Cardiac fibroblast (primary cell): ENCODE measurements at regions not wholly inside any gene's neighbourhood (a gene's known extent, or its start where the extent isn't known, plus 50 kb on each side); places are given as distances from the start of the nearest gene placed in this dataset.

Source experiments
- DNase-seq, 2 donors: peaks; one replicate each; pipeline versions ENCODE4 v3.0.0 to v3.0.0-alpha.2; 2010; ENCODE audit warnings: low read depth in 2 of 2
- H3K4me3 ChIP-seq, 2 donors: replicated peaks in 1 of 2; 1 replicate in 1 of 2; 2 replicates in 1 of 2; pipeline ENCODE4 v1.5.1; 2011; ENCODE audit warnings: low read depth in 2 of 2, low read length in 2 of 2, mild to moderate bottlenecking in 2 of 2, moderate library complexity in 1 of 2
- CTCF ChIP-seq: IDR thresholded peaks from one replicate; pipeline ENCODE4 v1.5.1; 2011; ENCODE audit warnings: low read depth, mild to moderate bottlenecking, low read length, inconsistent platforms

GRCh38 chr7:84422790-84423189 is 228.2 kb upstream of the SEMA3A start:
- peak in 1 of 2 donors; percentile 46 for DNase-seq
- no peak overlapping the region for H3K4me3 ChIP-seq
- no peak for TF ChIP-seq CTCF

DNA sequence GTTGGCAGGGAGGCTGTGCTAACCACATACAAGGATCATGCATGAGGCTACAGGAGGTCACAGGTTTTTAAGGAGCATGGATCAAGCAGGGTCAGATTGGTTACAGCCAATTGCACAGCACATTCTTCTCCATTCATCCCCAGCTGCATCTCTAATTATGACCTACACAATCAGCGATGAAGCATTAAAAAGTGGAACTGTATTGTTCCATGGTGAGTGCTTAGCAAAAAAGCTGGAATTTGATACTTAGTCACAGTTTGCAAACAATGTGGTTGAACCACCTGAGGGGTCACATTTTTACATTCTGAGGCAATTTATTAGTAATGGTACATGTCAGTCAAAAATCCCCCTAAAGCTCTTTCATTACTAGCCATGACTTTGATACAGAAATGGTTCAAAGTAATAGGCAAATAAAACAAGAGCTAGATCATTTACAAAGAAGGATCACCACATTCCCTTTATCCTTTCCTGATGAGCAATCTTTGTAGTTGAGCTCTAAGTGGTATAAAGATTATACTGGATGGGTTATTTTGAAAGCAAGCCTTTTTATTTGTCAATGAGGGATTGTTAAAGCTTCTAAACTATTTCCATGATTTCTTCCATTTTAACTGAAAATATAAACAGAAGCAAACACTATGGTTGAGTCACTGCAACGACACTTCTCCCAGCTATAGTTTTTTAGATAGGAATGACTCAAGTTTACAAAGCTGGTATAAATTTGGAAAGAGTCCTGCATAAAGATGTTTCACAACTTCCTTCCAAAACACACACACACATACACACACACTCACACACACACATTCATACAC is 217.8 kb upstream of the SEMA3A start:
- DNase-seq, result peak; percentile 93 to 96

GRCh38 chr7:84399661-84400060 is 205.1 kb upstream of the SEMA3A start:
- TF ChIP-seq CTCF, result no peak
- no peak for DNase-seq
- H3K4me3 ChIP-seq, result no peak overlapping the region

More for the DNA sequence above, 217.8 kb upstream of the SEMA3A start:
- no peak overlapping the region for H3K4me3 ChIP-seq
- TF ChIP-seq CTCF, result no peak

GRCh38 chr7:84394219-84394618 is 199.6 kb upstream of the SEMA3A start:
- DNase-seq, result no peak
- TF ChIP-seq CTCF, result no peak
- H3K4me3 ChIP-seq, result no peak overlapping the region

- H3K4me3 ChIP-seq, result no peak overlapping the region
- TF ChIP-seq CTCF, result no peak
- peak in 1 of 2 donors; percentile 32 for DNase-seq
These were observed 199.2 kb upstream of the SEMA3A start for GRCh38 chr7:84393786-84394185.

- no peak for DNase-seq
- no peak overlapping the region for H3K4me3 ChIP-seq
- TF ChIP-seq CTCF, result no peak
These were observed 196.3 kb upstream of the SEMA3A start for GRCh38 chr7:84390845-84391244.

GRCh38 chr7:84389242-84389641 is 194.7 kb upstream of the SEMA3A start:
- no peak for DNase-seq
- no peak for TF ChIP-seq CTCF
- no peak overlapping the region for H3K4me3 ChIP-seq
